Dedifferentiated amniotic fluid mesenchymal stem cell (primary cell): ENCODE measurements at regions not wholly inside any gene's neighbourhood (a gene's known extent, or its start where the extent isn't known, plus 50 kb on each side); places are given as distances from the start of the nearest gene placed in this dataset.
A peak's percentile ranks its signal among the peaks of the same experiment; 100 is the strongest.

Source experiments
- DNase-seq: peaks from one replicate; pipeline ENCODE4 v3.0.0-alpha.2; 2016; ENCODE audit errors: extremely low spot score

DNA sequence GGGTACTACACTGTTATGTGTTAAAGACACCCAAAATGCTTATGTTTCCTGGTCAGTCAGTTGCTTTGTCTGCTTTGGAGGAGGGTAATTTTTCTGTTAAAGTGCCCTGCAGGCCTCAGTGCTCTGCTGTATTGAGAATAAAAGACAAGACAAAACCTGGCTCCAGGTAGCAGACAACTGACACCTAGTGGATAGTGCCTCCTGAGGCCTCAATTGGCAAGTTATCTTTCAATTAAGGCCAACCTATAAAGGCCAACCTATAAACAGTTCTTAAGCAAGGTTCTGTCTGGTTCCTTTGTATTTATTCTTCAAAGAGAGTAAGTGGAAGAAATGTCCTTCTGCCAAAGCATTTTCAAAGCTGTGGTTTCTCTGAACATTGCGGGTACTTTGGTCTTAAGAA lies 773.8 kb downstream of the MECOM start:
- no peak for DNase-seq

DNA sequence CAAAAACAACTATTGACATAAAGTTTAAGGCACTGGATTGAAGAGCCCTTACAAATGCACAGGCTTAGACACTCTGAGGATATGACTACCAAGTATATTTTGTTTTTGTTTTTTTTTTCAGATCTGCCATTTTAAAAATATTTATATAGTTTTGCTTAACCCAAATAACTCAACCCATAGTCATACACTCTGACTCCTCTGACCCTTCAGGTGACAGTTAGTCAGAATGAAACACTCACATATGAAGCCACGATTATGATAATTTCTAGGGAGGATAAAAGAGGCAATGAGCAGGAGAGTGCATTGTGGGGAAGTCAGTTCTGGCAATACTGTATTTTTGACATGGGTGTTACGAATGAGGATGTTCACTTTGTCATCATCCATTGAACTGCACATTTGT lies 774.7 kb downstream of the MECOM start:
- DNase-seq, result no peak

DNA sequence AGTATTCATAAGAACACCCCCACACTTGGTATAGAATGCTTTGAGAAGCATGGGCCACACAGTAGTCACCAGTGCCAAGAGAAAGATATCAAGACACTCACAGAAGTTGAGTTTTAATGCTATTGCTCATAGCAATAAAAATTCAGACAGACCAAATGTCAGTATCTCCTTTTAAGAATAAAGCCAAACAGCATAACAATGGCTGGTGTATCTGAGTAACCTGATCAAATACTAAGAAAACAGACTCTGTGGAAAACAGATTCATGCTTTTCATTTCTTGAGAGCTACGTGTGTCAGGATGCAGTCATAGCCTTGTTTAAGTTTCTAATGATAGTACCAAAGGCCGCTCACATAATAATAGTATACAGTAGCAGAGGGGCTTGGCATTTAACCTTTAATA lies 778.5 kb downstream of the MECOM start:
- peak; percentile 40 for DNase-seq

DNA sequence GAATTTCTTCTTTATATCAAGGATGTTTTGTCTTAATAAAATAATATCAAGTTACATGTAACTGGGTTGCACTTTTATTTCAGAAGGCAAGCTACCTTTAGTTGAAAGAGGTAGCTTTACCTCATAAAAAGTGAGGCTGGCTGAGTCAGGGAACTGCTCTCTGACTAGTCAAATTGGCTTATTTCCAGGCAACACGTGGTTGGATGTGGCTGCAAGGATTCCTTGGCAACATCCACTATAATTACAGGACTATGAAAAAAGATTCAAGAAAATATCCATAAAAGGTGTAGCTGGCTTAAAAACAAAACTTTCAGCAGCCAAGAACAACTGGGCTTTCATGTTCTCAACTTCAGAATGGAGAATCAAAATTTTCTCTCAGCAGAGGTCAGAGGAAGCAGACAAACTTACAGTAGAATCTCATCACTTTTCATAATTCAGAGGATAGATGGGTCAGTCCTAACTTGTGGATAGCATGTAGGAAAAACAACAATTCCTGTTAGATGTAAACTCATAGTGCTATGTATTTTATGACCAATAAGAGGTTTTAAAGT lies 779.1 kb downstream of the MECOM start:
- DNase-seq, result peak; percentile 79

DNA sequence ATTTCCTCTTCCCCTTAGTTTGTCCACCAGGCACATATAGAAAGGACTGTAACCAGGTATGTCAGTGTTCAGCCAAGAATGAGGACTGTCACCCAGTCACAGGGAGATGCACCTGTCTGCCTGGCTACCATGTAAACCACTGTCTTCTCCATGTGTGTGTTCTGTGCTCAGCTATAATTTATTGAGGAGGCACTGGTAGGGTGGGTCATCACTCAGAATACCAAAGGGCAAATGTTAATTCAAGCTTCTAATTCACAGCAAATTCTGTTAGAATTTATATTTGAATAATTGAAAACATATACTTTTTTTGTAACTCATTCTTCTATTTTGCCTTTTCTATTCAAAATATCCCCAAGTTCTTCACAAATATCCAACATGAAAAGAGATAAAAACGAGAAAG lies 780.4 kb downstream of the MECOM start:
- DNase-seq, result no peak

DNA sequence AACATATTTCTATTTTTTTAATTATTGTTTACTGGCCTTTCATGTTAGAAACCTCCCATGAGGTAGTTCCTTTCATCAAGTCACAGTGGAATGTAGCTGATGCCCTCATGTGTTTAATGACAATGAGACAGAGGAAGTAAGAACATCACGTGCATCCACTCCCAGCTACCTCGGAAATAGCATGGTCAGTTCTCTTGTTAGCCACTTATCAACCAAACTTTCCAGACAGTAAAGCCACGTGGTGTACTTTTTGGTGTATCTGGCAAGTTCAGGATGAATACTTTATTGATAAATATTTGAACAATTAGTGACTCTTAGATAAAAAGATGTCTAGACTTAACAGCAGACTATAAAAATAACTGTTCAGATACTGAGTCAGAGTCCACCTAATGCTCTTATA lies 781.7 kb downstream of the MECOM start:
- DNase-seq, result no peak

DNA sequence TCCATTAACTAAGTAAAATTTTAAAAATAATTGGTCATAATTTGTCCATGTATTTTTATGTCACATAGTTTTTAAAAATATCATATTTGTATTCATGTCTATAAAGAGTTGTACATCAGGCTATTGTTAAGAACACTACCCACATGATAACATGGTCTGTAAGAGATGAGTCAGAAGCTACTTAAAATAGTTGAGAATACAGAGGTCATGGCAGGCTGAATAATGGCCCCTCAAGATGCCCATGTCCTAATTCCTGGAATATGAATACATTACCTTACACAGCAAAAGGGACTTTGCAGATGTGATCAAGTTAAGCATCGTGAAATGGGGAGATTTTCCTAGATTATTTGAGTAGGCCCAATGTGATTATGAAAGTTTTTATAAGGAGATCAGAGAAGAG lies 782.9 kb upstream of the GOLIM4 start:
- no peak for DNase-seq

DNA sequence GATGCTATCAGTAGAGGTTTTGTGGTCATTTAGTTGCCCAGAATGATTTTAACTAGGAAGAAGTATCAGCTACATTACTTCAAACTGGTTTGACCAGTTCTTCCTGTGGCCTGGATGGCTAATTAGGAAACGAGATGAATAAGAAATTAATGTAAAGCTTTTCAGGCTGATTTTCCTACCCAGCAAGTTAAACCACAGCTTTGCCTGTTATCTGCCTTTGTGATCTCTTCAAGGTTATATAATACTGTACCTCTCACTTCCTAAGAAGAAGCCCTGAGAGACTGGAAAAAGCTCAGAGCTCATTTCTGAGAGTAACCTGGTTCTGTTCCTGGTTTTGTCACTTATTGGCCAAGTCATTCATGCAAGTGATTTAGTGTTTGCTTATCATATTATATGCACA lies 782.2 kb upstream of the GOLIM4 start:
- no peak for DNase-seq

DNA sequence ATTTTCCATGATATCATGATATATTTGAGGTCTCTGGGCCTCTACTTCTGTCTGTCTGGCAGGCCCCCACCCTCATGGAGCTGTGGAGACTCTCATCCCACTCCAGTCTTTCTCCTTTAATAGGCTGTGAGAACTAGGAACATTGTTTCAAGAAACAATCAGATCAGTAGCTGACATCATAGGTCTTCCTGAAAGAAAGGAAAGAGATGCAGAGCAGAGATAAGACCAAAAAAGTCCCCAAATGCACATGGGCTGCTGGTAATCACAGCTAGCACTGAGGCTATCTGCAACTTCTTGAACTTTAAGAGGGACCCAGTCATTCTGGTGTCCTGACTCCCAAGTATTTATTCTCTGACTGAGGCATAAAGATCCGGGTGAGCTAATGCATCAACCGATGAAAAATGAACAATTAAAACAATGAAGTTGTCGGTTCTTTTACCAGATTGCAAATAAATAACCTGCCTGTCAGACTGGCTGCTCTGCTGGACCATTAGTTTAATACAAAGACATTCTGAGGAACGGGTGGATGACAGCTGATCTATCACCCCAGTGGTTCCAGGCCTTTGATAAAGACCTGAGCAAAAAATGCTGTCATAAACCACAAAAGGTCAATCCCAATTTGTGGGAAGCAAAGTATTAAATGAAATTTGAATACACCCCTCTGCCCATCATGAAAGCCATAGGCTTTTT lies 780.8 kb upstream of the GOLIM4 start:
- DNase-seq, result no peak

DNA sequence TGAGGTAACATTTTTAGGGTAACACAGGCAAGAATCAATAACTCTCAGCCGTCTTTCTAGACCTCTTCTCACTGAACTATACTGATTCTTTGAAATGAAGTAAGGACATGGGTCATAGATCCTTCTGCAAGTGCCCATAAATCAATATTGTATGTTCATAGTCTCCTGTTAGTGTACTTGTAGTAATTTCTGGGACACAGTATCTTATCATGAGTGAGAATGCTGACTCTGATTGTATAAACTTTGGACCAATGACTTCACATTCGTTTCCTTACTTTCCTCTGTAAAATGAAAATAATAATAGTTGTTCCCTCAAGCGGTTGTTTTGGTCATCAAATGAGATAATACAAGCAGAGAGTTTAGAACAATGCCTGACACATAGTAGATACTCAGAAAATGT lies 777.1 kb upstream of the GOLIM4 start:
- no peak for DNase-seq

DNA sequence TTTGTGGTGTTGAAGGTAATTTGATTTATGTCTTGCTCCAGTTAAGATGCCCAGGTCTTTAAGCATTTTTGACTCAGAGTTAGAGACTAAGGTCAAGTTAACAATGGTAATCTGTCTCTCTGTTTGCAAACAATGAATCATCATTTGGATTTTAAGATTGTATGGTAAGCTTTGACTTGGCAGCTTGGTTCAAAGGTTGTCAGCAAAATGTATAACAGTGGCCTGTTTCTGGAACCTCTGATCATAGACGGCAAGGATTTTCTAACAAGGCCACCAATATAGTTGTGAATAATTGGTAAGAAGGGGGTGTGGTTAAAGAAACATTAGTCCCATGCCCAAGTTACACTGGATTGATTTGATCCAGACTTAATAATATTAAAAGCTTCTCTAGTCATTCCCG lies 775.2 kb upstream of the GOLIM4 start:
- no peak for DNase-seq

DNA sequence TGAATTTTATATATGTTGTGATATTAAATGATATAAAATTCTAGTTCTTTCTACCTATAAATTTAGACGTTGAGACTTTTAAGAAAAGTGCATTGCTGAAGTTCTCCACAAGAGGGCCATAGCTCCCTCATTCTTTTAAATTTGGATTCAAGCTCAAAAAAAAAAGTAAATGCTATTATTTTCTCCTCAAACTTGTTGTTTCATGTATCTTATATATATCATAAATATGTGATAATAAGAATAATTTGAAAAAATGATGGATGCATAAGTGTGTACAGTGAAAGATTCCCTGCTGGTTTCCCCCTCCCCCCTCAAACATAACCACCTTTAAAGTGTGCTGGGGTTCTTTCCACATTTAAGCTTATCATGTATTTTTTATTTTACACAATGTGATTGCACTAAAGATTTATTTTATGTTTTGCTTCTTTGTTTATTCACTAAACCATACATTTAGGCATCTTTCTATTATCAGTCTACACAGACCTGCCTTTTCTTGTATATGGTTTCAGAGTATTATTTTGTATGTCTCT lies 769.4 kb upstream of the GOLIM4 start:
- peak; percentile 67 for DNase-seq

DNA sequence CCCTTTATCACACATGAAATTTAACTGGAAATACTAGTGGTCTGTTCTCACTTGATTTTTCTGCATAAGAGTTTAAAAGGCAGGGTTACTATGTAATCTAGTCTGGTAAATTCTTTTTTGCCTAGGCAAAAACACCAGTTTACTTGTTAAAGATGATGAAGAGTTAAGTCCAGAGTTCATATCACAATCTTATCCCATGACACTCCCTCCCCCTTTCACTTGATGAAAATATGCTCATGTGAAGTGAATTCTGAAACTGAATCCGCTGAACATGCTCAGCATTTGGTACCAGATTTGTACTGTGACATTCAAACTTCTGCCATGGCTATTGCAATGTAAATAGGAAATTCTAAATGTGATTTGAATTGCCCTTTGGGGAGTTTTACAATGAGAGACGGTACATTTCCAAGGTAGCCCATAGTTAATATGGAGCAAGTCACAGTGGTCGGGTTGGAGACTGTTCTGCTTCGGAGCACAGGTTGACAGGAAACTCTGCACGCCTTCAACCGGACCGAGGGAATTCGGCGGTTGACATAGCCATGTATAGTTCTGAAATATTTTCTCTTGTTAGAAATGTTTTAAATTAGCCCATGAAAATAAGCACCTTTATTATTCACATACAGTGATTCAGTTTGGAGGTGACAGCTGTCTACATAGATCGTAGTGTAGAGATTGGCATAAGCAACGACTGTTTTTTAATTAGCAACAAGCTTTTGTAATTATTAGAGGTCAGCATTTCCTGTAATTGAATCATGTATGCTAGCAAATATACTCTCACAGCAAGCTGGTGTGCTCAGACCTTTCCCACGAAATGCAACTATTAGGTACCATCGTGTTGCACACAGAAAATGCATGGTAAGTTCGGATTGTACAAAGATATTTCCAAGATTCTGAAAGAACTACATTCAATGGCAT lies 768.6 kb upstream of the GOLIM4 start:
- DNase-seq, result no peak

DNA sequence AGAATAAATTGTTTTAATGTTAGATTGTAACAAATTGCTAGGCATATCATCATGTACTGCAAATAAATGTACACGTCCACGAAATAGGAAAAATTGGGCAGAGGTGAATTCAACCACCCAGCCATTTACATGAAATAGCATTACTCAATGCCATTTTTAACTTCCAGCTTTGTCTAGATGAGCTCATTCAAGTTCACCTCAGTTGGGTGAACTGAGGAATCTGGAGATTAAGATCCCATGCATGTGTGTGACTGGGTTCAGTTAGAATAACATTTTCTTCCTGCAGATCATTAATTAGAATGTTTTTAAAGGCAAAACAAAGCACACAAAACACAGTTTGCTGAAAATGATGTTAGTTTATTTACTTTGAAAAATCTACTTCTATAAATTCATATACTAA lies 767.8 kb upstream of the GOLIM4 start:
- no peak for DNase-seq

DNA sequence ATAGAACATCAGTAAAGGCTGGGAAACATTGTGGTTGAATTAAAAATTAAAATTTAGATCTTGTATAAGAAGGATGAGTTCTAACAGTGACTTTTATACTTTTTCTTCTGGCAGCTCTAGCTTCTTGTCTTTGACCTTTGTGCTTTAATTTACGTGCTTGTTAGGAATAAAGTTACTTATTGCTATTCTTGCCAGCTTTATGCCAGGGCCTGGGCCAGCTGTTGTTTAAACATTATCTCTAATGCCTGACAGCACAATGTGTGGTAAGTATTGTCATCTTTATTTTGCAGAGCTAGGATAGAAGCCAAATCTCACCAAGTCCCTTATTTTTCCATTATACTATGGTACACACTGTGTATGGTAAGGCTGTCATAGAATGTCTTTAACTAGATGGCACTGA lies 766.7 kb upstream of the GOLIM4 start:
- DNase-seq, result no peak

DNA sequence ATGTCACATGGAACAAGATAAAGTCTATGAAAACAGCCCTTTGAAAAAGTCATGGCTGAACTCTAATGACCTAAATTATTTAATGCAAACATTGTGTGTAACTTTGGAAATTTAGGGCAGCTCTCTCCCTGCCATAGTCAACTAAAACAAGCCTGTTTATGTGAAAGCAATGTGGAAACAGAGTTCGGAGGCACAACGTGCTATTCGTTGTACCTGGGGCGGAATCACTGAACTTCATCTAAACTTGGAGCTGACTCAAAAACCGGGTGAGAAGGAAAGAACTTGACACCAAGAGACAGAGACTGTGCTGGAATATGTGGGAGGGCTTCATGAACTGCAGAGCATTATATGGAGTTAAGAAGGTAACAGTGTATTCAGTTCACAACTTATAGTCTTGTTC lies 764.9 kb upstream of the GOLIM4 start:
- DNase-seq, result no peak

DNA sequence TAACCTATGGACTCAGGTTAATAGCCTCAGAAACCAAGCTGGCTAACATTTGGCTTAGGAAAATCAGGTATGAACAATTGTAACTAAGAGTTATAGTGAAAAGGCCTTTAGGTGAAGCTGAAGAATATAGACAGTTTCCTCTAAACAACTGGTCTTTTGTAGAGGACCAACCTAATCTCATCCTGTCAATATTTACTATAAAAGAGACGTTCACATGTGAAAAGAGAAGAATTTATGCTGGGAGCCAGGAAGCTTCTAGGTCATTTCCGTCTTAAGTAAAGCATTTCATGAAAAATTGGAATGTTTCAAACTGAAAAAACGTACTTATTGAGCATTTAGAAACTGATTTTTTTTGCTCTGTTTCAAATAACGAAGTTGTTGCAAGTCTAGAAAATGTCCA lies 764.3 kb upstream of the GOLIM4 start:
- DNase-seq, result no peak

DNA sequence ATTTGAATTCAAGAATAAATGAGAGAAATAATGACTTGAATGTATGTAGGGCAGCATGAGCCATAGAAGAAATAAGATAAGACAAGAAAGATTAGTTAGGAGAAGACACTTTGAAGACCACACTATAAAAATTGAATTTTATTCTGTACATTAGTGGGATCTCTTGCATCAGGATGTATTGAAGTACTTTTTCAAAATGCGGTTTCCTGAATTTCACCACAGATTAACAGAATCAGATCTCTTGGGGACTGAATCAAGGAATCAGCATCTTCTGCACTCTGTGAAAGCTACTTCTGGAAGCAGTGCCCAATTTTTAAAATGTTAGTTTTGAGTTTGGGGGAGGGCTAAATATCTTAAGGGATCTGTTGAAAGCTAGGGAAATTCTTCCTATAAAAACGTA lies 763.9 kb upstream of the GOLIM4 start:
- no peak for DNase-seq

DNA sequence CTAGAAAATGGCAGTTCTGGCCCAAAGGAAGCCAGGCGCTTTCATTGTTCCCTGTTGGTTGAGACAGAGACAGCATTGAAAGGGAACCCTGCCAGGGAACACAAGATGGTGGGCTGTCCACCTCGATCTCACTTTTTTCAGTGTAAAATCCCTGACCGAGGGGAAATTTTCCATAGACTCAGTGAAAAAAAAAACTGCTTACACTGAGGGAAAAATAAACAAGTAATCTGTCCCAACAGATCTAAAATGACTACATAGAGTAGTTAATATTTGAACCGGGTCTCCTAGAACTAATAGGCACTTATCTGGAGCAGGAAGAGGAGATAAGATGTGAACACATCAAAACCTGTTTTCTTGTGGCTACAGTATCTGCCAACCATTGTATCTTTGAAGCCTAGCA lies 763.4 kb upstream of the GOLIM4 start:
- DNase-seq, result no peak

DNA sequence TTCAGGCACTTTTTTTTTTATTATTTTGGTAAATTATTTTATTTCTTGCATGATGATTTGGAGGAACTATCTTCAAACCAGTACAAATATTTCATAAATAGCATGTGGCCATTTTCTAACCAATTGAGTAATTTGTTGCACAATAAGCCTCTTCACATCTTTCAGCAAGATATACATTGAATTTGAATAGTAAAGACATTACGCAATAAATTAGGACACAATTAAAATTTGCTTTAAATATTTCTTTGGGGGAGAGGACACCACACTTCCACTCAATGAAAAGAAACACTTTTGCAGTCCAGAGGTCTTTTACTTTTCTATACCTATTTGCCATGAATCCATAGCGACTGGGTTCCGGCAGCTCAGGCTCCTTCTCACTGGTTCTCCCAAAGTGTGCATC lies 762.6 kb upstream of the GOLIM4 start:
- DNase-seq, result no peak

DNA sequence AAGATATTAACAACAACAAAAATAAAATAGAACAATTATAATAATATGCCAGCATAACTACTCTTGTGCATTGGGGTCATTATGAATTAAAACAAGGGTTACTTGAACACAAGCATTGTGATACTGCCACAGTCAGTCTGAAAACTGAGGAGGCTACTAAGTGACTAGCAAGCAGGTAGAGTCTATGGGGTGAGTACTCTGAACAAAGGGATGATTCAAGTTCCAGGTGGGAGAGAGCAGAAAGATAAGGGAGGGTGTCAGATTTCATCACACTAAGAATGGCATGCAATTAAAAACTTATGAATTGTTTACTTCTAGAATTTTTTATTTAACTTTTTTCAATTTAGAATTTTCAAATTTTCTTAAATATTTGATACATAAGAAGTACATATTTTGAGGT lies 754.4 kb upstream of the GOLIM4 start:
- DNase-seq, result no peak

DNA sequence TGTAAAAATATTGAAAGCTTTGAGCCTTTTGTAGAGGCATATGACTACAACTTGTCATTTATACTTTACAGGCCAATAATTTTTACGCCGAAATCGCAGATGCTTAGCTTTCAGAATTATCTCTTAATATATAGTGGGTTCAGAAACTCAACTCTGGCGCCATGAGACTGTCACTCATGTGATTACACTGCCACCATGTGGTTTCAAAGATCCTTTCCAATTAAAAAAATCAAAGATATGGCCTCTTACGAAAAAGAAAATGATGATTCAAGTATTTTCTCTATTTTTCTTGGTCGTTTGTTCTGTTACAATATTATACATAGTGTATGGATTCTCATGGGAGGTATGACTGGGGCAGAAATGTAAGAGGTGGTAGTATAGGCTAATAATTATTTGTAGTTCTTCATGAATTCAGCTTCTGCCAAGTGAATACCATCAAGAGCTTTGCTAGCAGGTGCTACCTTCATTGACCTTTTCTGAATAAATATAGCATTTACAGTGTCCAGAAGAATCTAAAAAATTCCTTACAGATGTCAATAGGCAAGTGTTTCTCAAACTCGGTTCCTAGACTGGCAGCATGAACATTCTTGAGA lies 751.7 kb upstream of the GOLIM4 start:
- peak; percentile 53 for DNase-seq
